ENCODE measurements at regions not wholly inside any gene's neighbourhood (a gene's known extent, or its start where the extent isn't known, plus 50 kb on each side); places are given as distances from the start of the nearest gene placed in this dataset.

GRCh38 chr2:104340162-104340561 is 513.8 kb upstream of the POU3F3 start:
- H3K4me1 Mint-ChIP-seq = peaks cover 14 to 28% of the 10 kb centered on the region in 2 experiments
- Histone ChIP-seq H2AK5ac (ENCODE audit: insufficient read length, low read length) (no peak overlapping the region), H3K79me1 (ENCODE audit: insufficient read depth, low read depth, low read length, poor library complexity, severe bottlenecking) (no peaks in the 10 kb centered on the region), H2BK20ac (ENCODE audit: low read depth, low read length, poor library complexity, severe bottlenecking) (no peak overlapping the region), H3K27ac (ENCODE audit: insufficient read length, low read depth, low read length) (no peak overlapping the region), H4K5ac (ENCODE audit: insufficient read length, low read depth, low read length) (no peak overlapping the region), H4K8ac (replicated peaks; ENCODE audit: insufficient read length, low read depth, low read length) (no peak overlapping the region), H3K27me3 (ENCODE audit: insufficient read depth, low read length) (no peaks in the 10 kb centered on the region), H3T11ph (ENCODE audit: low read length) (no peak overlapping the region), H2BK15ac (ENCODE audit: low read depth, low read length) (no peak overlapping the region), H3K79me2 (ENCODE audit: insufficient read depth, low read length) (no peaks in the 10 kb centered on the region), H2BK12ac (ENCODE audit: insufficient read length, low read depth, low read length) (no peak overlapping the region), H3K9ac (ENCODE audit: extremely low read depth, insufficient read length, low read length) (no peak overlapping the region), H3K4me1 (ENCODE audit: insufficient read depth, low read length) (0 out of 2 replicates have a peak, but pooled peaks cover 3% of the 10 kb centered on the region), H2BK120ac (ENCODE audit: low read depth, low read length, poor library complexity, severe bottlenecking) (no peak overlapping the region), H3K9me3 (ENCODE audit: control insufficient read depth, low read depth, low read length) (no peaks in the 10 kb centered on the region), H3K23ac (ENCODE audit: insufficient read length, low read depth, low read length) (no peak overlapping the region), H3K56ac (ENCODE audit: insufficient read length, low read depth, low read length) (no peak overlapping the region), H3K4ac (ENCODE audit: low read depth, low read length) (no peak overlapping the region), H3K18ac (ENCODE audit: insufficient read length, low read depth, low read length) (no peak overlapping the region), H2BK5ac (ENCODE audit: insufficient read length, low read length) (no peak overlapping the region), H3K23me2 (ENCODE audit: insufficient read length, low read depth, low read length, poor library complexity, severe bottlenecking) (no peaks in the 10 kb centered on the region), H4K91ac (ENCODE audit: insufficient read length, low read depth, low read length) (no peak overlapping the region), H3K4me2 (ENCODE audit: insufficient read depth, insufficient read length, low read length) (no peak overlapping the region), H3K14ac (ENCODE audit: insufficient read depth, low read length) (no peak overlapping the region), H2AFZ (ENCODE audit: low read length) (no peak overlapping the region), H4K20me1 (ENCODE audit: control insufficient read depth, insufficient read depth, insufficient read length) (no peaks in the 10 kb centered on the region)
- WGBS (ENCODE audit: extremely low coverage, insufficient read length, low lambda C conversion rate) = no CpG with 5 or more reads among the region's 4 CpGs
- no peak overlapping the region for H3K4me3 Mint-ChIP-seq
- peaks cover 3% of the 10 kb centered on the region in 2 experiments; a peak in 1 of 5 replicates for H3K9me3 Mint-ChIP-seq
- H3K27ac Mint-ChIP-seq = no peak overlapping the region
- no peak for TF ChIP-seq CTCF (conservative IDR thresholded peaks at IDR 0.05)
- no peaks in the 10 kb centered on the region for H3K27me3 Mint-ChIP-seq (ENCODE audit: low read depth)
- peaks cover 0 to 4% (median 0%) of the 10 kb centered on the region in 3 experiments; a peak in 2 of 7 replicates for H3K36me3 Mint-ChIP-seq (ENCODE audit: insufficient read depth in 1 of 3, low read depth in 3 of 3)
- DNase-seq = no peak

Data from H9 (cell line).